ENCODE measurements at regions not wholly inside any gene's neighbourhood (a gene's known extent, or its start where the extent isn't known, plus 50 kb on each side); places are given as distances from the start of the nearest gene placed in this dataset.

DNA sequence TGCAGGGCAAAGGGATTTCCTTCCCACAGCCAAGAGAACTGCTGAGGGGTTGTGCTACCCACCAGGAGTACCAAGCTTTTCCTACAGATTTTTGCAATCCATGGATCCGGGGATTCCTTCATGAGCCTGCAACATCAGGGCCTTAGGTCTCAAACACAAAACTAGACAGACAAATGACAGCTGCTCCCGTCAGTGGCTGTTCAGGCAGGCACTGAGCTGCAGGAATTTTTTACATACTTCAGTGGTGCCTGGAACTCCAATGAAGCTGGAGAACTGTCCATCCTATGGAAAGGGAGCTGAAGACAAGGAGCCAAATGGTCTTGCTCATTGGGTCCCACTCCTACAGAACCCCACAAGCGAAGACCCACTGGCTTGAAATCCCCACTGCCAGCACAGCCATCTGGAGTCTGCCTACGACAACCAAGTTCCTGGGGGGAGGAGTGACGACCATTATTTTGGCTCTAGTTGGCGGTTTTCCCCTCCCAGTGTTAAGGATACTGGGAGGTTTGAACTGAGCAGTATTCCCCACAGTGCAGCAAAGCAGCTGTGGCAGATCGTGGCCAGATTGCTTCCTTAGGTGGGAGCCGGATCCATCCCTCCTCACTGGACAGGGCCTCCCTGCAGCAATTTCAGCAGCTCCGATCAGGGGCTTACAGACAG, 157.7 kb upstream of the TMEM45B start:
- TF ChIP-seq, protein P1, sequence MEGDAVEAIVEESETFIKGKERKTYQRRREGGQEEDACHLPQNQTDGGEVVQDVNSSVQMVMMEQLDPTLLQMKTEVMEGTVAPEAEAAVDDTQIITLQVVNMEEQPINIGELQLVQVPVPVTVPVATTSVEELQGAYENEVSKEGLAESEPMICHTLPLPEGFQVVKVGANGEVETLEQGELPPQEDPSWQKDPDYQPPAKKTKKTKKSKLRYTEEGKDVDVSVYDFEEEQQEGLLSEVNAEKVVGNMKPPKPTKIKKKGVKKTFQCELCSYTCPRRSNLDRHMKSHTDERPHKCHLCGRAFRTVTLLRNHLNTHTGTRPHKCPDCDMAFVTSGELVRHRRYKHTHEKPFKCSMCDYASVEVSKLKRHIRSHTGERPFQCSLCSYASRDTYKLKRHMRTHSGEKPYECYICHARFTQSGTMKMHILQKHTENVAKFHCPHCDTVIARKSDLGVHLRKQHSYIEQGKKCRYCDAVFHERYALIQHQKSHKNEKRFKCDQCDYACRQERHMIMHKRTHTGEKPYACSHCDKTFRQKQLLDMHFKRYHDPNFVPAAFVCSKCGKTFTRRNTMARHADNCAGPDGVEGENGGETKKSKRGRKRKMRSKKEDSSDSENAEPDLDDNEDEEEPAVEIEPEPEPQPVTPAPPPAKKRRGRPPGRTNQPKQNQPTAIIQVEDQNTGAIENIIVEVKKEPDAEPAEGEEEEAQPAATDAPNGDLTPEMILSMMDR (conservative IDR thresholded peaks at IDR 0.05), result no peak
- DNase-seq (ENCODE audit: extremely low spot score, unreplicated experiment), result no peak
- Mint-ChIP-seq H3K4me3 (no peak overlapping the region), H3K4me1 (ENCODE audit: unreplicated experiment) (no peaks in the 10 kb centered on the region), H3K27ac (no peak overlapping the region), H3K36me3 (peaks cover 8% of the 10 kb centered on the region), H3K27me3 (no peaks in the 10 kb centered on the region), H3K9me3 (peaks cover 26% of the 10 kb centered on the region)

DNA sequence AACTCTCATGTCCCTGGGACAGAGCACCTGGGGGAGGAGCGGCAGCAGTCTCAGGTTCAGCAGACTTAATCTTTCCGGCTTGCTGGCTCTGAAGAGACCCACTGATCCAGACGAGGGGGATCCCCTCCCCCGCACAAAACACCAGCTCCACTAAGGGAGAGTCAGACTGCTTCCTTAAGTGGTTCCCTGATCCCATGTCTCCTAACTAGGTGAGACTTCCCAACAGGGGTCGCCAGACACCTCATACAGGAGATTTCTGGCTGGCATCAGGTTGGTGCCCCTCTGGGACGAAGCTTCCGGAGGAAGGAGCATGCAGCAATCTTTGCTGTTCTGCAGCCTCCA, 157.2 kb upstream of the TMEM45B start:
- TF ChIP-seq, protein P1 (conservative IDR thresholded peaks at IDR 0.05), result no peak
- Mint-ChIP-seq H3K27me3 (no peaks in the 10 kb centered on the region), H3K9me3 (peaks cover 26% of the 10 kb centered on the region), H3K4me1 (ENCODE audit: unreplicated experiment) (no peaks in the 10 kb centered on the region), H3K36me3 (peaks cover 7% of the 10 kb centered on the region), H3K27ac (no peak overlapping the region), H3K4me3 (no peak overlapping the region)
- DNase-seq (ENCODE audit: extremely low spot score, unreplicated experiment), result no peak

DNA sequence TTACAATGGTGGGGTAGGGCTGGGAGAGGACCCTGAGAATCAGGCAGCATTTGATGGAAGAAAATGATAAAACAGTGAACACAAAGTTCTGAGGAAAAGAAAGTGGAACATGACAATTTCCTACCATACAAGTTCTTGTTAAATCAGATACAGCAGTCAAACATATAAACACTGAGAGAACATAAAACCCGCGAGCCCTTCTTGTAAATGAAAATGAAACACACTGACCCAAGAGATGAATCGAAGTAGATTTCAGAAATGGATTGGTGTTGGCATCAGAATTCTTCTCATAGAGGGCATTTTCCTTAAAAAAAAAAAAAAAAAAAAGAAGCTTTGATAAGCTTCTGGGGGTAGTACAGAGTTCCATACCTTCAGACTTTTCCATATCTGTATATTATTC, 134.7 kb upstream of the TMEM45B start:
- no peaks in the 10 kb centered on the region for H3K4me1 Mint-ChIP-seq (ENCODE audit: unreplicated experiment)
- H3K36me3 Mint-ChIP-seq, result no peaks in the 10 kb centered on the region
- TF ChIP-seq, protein P1 (conservative IDR thresholded peaks at IDR 0.05), result no peak
- no peak for DNase-seq (ENCODE audit: extremely low spot score, unreplicated experiment)
- H3K27ac Mint-ChIP-seq, result no peak overlapping the region
- no peak overlapping the region for H3K4me3 Mint-ChIP-seq
- H3K27me3 Mint-ChIP-seq, result no peaks in the 10 kb centered on the region
- peaks cover under 1% of the 10 kb centered on the region for H3K9me3 Mint-ChIP-seq

DNA sequence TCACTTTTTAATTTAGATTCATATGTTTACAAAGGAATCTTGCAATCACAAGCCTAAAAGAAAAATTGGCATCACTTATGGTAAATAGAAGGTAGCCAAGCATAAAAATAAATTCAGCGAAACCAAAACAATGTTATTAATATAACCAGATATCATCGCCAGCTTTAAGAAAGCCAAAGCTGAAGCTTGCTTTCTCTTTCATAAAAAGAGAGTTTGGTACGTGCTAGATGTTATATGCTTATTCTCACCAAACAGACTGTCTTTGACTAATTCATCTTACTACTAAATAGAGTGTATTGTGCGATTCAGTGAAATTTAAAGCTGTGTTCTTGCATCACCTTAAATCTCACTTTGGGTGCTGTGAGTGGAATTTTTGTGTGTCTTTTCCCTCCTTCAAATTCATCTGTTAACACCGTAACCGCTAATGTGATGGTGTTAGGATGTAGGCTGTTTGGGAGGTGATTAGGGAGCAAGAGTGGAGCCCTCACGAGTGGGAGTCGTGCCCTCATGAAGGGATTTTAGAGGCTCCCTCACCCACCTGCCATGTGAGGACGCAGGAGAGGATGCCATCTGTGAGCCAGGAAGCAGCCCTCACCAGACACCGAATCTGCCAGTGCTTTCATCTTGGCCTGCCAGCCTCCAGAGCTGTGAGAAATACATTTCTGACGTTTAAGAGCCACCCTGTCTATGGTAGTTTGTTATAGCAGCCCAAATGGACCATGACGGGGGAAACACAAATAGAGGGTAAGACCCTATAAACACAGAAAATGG, 134.1 kb upstream of the TMEM45B start:
- Mint-ChIP-seq H3K9me3 (peaks cover 4% of the 10 kb centered on the region), H3K36me3 (no peaks in the 10 kb centered on the region), H3K27ac (no peak overlapping the region), H3K27me3 (no peaks in the 10 kb centered on the region), H3K4me1 (ENCODE audit: unreplicated experiment) (no peaks in the 10 kb centered on the region), H3K4me3 (no peak overlapping the region)
- TF ChIP-seq, protein P1 (conservative IDR thresholded peaks at IDR 0.05), result no peak
- DNase-seq (ENCODE audit: extremely low spot score, unreplicated experiment), result no peak

DNA sequence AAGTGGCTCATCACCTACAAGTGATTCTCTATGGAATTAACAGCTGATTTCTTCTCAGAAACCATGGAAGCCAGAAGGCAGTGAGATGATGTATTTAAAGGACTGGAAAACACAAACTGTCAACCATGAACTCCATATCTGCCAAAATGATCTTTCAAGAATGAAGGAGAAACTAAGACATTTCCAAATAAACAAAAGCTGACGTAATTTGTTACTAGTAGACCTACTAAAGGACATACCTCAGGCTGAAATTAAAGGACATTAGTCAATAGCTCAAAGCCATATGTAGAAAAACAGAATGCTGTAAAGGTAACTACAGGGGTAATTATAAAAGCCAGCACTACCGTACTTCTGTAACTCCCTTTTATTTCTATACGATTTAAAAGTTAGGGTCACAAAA, 129.4 kb upstream of the TMEM45B start:
- Mint-ChIP-seq H3K4me1 (ENCODE audit: unreplicated experiment) (no peaks in the 10 kb centered on the region), H3K36me3 (no peaks in the 10 kb centered on the region), H3K27me3 (no peaks in the 10 kb centered on the region), H3K9me3 (peaks cover 4% of the 10 kb centered on the region), H3K4me3 (no peak overlapping the region), H3K27ac (no peak overlapping the region)
- no peak for DNase-seq (ENCODE audit: extremely low spot score, unreplicated experiment)
- TF ChIP-seq, protein P1 (conservative IDR thresholded peaks at IDR 0.05), result no peak
